ENCODE measurements at regions not wholly inside any gene's neighbourhood (a gene's known extent, or its start where the extent isn't known, plus 50 kb on each side); places are given as distances from the start of the nearest gene placed in this dataset.

- TF ChIP-seq POLR2AphosphoS5 (IDR thresholded peaks at IDR 0.05), result no peak
- no peak for TF ChIP-seq CTCF (IDR thresholded peaks at IDR 0.05)
- TF ChIP-seq POLR2A (IDR thresholded peaks at IDR 0.05), result no peak
- TF ChIP-seq EP300 (IDR thresholded peaks at IDR 0.05; ENCODE audit: low read depth), result no peak
Measured at GRCh38 chr16:61149709-61150108, 886.5 kb downstream of the CDH8 start.
